Fibroblast of villous mesenchyme (primary cell): ENCODE measurements at regions not wholly inside any gene's neighbourhood (a gene's known extent, or its start where the extent isn't known, plus 50 kb on each side); places are given as distances from the start of the nearest gene placed in this dataset.
"Not testable (repeated sequence)": the region's sequence is repeated elsewhere in the genome, so short reads cannot be mapped to it uniquely, and the experiment has no call there.

Experiments
- DNase-seq: peaks from one replicate; pipeline ENCODE4 v3.0.0-alpha.2; 2010; ENCODE audit warnings: low read depth
- H3K4me3 ChIP-seq: 2 replicates; pipeline ENCODE4 v1.5.1; 2011; ENCODE audit warnings: low read depth, mild to moderate bottlenecking, low read length
- TF ChIP-seq, protein P1 (sequence below): IDR thresholded peaks from 2 replicates; pipeline ENCODE4 v1.5.1; 2012; ENCODE audit warnings: low read depth, mild to moderate bottlenecking, low read length; ENCODE audit not compliant: insufficient read depth

DNA sequence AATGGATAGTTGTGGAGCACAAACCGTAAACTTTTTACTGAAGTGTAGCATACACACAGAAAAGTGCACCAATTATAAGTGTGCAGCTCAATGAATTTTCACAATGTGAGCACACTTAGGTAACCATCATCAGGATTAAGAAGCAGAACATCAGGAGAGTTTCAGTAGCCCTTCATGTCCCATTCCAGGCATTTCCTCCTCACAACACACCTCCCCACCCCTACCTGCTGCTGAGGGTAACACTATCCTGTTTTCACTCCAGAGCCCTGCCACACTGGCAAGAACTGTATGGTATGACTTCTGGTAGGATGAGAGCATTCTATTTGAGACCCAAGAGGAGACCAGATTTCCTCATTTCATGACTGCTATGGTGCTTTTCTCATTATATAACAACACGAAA is 166.5 kb downstream of the PPP1R3A start:
- no peak for DNase-seq
- TF ChIP-seq, protein P1, sequence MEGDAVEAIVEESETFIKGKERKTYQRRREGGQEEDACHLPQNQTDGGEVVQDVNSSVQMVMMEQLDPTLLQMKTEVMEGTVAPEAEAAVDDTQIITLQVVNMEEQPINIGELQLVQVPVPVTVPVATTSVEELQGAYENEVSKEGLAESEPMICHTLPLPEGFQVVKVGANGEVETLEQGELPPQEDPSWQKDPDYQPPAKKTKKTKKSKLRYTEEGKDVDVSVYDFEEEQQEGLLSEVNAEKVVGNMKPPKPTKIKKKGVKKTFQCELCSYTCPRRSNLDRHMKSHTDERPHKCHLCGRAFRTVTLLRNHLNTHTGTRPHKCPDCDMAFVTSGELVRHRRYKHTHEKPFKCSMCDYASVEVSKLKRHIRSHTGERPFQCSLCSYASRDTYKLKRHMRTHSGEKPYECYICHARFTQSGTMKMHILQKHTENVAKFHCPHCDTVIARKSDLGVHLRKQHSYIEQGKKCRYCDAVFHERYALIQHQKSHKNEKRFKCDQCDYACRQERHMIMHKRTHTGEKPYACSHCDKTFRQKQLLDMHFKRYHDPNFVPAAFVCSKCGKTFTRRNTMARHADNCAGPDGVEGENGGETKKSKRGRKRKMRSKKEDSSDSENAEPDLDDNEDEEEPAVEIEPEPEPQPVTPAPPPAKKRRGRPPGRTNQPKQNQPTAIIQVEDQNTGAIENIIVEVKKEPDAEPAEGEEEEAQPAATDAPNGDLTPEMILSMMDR, result no peak
- no peak overlapping the region for H3K4me3 ChIP-seq

- no peak for DNase-seq
- H3K4me3 ChIP-seq, result no peak overlapping the region
- TF ChIP-seq, protein P1, result no peak
These were observed 167.3 kb downstream of the PPP1R3A start for GRCh38 chr7:113751547-113751946.

- not testable (repeated sequence) for H3K4me3 ChIP-seq, DNase-seq
These were observed 170.4 kb downstream of the PPP1R3A start for GRCh38 chr7:113748385-113748784.

- DNase-seq, result peak; percentile 3
- not testable (repeated sequence) for H3K4me3 ChIP-seq
These were observed 175.8 kb downstream of the PPP1R3A start for GRCh38 chr7:113742946-113743431.

DNA sequence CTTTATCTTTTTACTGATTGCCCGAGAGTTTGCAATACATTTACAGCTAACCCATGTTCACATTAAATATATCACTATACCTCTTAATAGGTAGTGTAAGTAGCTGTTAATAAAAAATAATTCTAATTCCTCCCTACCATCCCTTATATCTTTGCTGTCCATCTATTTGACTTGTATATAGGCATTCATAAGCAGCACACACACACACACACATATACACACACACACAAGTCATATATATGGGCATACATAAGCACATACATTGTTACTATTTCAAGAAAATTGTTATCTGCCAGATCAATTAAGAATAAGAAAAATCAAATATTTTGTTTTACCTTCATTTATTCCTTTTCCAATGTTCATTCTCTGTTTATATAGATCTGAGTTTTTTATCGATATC is 176.4 kb downstream of the PPP1R3A start:
- TF ChIP-seq, protein P1, result no peak
- no peak overlapping the region for H3K4me3 ChIP-seq
- no peak for DNase-seq

DNA sequence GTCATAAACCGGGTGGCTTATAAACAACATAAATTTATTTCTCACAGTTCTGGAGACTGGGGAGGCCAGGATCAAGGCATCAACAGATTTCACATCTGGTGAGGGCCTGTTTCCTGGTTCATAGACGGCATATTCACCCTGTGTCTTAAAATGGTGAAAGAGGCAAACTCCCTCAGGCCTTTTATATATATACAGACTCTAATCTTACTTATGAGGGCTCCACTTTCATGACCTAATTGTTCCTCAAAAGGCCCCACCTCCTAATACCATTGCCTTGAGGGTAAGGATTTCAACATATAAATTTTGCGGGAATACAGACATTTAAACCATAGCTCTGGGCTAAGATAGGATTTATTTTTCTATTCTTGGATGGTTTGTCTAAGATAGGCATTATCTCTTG is 187.2 kb downstream of the PPP1R3A start:
- no peak overlapping the region for H3K4me3 ChIP-seq
- TF ChIP-seq, protein P1, result no peak
- DNase-seq, result peak; percentile 29

DNA sequence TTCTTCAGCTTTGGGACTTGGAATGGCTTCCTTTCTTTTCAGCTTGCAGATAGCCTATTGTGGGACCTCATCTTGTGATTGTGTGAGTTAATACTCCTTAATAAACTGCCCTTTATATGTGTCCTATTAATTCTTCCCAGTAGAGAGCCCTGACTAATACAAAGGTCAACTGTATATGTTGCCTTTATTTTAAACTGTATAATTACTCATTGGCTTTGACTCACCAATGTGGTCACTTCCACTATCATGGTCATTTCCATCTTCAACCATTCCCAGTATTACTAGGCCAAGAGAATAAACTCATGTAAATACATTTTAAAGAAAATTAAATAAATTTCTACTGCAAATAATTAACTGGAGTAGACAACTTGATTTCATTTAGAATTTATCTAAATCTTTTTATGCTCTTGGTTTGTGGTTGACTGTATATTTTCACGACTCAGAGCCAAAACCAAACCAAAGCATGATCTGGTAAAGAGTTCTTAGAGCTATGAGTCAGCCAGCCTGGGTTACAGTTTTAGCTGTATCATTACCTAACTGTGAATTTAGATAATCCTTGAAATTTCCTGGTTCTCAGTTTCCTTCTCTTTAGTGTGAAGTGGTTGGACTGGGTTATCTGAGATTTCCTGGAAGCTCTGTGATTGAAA is 188.4 kb downstream of the PPP1R3A start:
- peak; percentile 39 for DNase-seq
- TF ChIP-seq, protein P1, result no peak
- H3K4me3 ChIP-seq, result no peak overlapping the region

DNA sequence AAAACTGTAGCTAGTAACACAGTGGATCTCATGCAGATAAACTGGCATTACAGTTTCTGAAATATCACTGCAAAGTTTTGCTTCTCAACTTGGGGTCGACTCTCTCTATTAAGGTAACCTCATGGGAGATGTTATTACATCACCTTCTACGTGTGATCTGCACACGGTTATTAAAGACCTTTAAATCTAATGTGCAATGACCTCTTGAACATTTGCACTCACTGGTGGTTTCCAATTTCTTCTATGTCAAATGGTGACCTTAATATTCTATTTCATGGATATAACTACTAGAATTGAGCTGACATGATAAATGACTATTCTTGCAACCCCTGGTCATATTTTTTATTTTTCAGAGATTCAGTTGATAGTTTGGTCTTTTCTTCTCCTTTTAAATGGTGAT is 191.3 kb downstream of the PPP1R3A start:
- H3K4me3 ChIP-seq, result no peak overlapping the region
- TF ChIP-seq, protein P1, result no peak
- no peak for DNase-seq
